Mononuclear cell (primary cell): ENCODE measurements at regions not wholly inside any gene's neighbourhood (a gene's known extent, or its start where the extent isn't known, plus 50 kb on each side); places are given as distances from the start of the nearest gene placed in this dataset.

Source experiments
- H3K27me3 ChIP-seq: 2 replicates; pipeline ENCODE4 v1.6.0; 2011; ENCODE audit warnings: low read length, control low read depth; ENCODE audit not compliant: insufficient read depth
- H3K4me1 ChIP-seq: 2 replicates; pipeline ENCODE4 v1.5.1; 2011; ENCODE audit warnings: mild to moderate bottlenecking, low read length, control low read depth; ENCODE audit not compliant: insufficient read depth
- H3K4me3 ChIP-seq: 2 replicates; pipeline ENCODE4 v1.5.1; 2011; ENCODE audit warnings: mild to moderate bottlenecking, low read length, moderate library complexity
- H3K9me3 ChIP-seq: 2 replicates; pipeline ENCODE4 v1.5.1; 2011; ENCODE audit warnings: low read depth, mild to moderate bottlenecking, control low read depth, low read length

DNA sequence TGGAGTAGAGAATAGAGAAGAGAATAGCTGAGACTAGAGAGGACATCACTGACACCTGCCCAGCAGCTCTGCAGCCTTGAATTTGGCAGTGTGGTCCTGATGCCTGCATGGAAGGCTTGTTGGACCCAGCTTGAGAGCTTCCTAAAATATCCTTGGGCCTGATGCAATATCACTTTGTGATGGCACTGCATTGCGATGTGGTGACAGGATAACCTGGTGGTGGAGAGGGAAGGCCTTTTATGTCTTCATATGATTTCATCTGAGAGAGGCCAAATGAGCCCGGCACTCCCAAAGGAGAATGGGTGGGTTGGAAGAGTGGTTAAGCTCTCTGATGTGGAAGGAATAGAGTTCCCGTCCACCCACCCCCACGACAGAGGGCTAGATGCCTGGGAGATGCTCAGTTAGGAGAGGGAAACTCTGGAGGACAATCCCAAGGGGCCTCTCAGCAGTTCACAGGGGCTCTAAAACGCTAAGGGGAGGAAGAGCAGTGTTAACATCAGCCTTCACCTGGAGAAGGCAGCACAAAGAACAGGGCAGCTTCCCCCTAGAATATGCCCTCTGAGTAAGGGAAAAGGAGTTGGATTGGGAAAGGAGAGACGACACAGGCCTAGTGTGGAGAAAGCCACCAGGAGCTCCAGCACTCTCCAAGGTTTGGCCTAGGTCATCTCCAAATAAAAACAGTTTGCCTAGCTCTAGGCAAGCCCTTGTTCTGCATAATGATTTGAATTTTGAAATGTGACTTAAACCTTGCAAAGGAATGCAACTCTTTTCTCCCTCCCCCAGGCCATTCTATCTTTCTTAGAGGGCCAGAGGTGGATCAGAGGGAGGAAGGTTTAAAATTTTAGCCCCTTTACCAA, 99.8 kb upstream of the SSBP2 start:
- H3K27me3 ChIP-seq, result no peaks in the 10 kb centered on the region
- H3K4me3 ChIP-seq, result no peak overlapping the region
- no peaks in the 10 kb centered on the region for H3K9me3 ChIP-seq
- H3K4me1 ChIP-seq, result peaks cover 44% of the 10 kb centered on the region

DNA sequence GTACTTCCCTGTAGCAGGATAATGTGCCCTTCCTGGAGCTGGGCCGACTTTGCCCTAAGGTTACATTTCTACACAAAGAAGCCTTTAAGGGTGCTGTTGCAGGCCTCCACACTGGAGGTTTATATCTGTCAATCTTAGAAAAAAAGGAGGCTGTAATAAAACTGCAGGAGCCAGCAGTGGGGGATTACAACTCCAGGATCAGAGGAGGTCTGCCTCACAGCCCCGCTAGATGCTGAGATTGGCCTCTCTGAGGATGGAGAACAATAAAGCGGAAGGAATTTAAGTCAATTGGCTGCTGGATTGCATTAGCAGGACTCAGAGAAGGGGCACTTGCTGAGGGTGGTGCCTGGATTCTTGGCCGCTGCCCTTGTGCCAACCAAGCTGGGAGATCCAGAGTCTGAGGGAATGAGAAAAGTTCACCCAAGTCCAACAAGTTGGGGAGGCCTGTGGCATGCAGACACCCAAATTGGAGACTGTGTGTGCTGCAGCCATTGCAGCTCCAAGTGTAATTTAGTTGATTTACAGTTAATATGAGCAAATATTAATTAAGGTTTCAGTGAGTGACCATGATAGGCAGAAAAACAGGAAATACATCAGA, 99.0 kb upstream of the SSBP2 start:
- Histone ChIP-seq H3K27me3 (no peaks in the 10 kb centered on the region), H3K9me3 (no peaks in the 10 kb centered on the region), H3K4me3 (no peak overlapping the region), H3K4me1 (peaks cover 44% of the 10 kb centered on the region)

DNA sequence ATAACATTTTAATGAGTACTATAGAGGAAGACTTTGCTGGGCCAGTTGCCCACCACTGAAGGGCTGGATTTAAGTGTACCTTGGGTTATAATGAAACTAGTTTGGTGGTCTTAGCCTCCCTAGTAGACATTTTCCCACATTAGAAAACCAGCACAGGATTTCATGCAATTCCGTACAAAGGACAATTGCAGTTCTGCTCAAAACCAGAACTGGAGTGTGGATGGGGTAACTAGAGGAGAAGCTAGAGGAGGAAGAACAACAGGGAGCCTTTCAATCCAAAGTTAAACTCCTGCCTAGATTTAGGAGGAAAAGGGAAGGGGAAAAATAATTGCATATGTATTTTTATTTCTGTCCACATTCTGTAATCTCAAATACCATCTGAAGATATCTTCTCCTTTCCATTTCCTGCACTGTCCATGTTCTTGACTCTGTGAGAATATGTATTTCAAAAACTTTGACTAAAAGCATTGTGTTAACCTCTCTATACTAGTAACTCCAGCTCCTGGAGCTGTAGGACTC, 97.5 kb upstream of the SSBP2 start:
- Histone ChIP-seq H3K4me1 (peaks cover 44% of the 10 kb centered on the region), H3K9me3 (no peaks in the 10 kb centered on the region), H3K4me3 (no peak overlapping the region)

DNA sequence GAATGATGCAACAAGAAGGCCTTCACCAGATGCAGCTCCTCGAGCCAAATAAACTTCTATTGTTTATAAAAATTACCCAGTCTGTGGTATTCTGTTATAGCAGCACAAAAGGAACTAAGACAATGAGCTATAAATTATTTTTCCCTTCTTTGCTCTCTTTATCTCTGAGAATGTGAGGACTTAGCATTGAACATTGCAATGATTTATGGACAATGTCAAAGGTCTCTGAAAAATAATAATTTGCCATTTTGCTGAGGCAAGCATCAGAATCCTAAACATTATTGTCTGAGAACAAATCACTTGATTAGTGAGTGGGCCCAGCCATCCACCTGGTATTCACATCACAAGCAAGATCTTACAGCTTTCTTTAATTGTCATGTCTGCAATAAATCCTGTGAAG, 95.4 kb upstream of the SSBP2 start:
- H3K4me1 ChIP-seq, result peaks cover 29% of the 10 kb centered on the region
- no peaks in the 10 kb centered on the region for H3K27me3 ChIP-seq
- H3K9me3 ChIP-seq, result no peaks in the 10 kb centered on the region
- no peak overlapping the region for H3K4me3 ChIP-seq

More for the DNA sequence above, 97.5 kb upstream of the SSBP2 start:
- H3K27me3 ChIP-seq, result no peaks in the 10 kb centered on the region

DNA sequence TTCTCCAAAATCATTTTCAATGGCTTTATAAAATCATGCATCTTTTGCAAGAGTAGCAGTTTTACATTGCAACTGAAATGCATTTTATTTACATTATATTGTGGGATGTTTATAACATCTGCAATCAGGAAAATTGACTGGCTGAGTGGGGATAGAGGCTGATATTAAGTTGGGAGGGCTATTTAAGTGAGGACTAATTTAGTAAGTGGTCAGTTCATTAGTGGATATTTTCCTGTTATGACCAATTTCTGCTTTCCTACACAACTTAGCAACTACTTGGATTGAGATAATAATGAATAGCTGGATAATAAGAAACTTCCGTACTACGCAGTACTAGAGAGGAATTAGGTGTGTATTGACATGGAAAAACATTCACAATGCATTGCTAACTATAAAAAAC, 92.9 kb upstream of the SSBP2 start:
- Histone ChIP-seq H3K4me3 (no peak overlapping the region), H3K27me3 (no peaks in the 10 kb centered on the region), H3K4me1 (peaks cover 8% of the 10 kb centered on the region), H3K9me3 (no peaks in the 10 kb centered on the region)

DNA sequence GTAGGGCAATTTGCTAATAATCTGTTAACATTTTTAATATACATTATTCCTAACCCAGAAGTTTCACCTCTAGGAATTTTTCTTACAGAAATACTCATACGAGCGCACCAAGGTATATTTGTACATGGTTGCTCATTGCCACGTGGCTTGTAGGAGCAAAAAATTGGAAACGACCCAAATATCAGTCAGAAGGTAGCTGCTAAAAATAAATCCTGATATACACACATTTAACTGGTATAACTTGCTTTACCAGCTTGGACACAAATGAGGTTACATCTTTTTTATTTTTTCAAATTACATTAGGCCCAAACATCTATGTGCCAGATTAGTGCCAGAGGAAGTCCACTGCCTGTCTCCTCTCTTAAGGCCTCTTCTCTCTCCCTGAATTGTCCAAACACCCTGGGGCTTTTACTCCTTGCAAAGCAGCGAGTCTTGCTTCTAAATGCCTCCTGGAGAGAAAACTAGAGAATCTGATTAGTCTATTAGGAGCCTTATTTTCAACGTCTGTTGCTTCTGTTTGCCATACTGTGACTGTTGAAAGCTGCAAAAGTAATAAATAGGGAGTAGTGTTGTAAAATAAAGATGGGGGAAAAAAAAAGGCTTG, 92.0 kb upstream of the SSBP2 start:
- H3K4me3 ChIP-seq, result no peak overlapping the region
- H3K9me3 ChIP-seq, result no peaks in the 10 kb centered on the region
- H3K27me3 ChIP-seq, result no peaks in the 10 kb centered on the region
- H3K4me1 ChIP-seq, result peaks cover 4% of the 10 kb centered on the region

DNA sequence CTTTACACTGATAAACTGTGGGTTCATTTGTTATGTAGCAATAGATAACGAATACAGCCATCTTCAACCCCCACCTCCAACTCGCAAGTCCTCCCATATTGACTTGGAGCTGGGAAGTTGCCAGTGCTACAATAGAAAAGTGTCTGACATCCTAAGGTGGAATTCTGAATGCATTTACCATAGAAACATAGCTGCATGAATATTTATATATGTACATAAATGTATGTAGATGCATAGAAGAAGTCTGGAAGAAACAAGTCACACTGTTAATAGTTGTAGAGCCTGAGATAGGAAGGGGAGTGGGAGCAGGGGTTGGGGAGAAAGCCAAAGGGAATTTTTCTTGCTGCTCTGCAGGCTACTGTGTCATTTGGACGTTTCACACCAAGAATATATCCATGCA, 88.1 kb upstream of the SSBP2 start:
- no peaks in the 10 kb centered on the region for H3K9me3 ChIP-seq

DNA sequence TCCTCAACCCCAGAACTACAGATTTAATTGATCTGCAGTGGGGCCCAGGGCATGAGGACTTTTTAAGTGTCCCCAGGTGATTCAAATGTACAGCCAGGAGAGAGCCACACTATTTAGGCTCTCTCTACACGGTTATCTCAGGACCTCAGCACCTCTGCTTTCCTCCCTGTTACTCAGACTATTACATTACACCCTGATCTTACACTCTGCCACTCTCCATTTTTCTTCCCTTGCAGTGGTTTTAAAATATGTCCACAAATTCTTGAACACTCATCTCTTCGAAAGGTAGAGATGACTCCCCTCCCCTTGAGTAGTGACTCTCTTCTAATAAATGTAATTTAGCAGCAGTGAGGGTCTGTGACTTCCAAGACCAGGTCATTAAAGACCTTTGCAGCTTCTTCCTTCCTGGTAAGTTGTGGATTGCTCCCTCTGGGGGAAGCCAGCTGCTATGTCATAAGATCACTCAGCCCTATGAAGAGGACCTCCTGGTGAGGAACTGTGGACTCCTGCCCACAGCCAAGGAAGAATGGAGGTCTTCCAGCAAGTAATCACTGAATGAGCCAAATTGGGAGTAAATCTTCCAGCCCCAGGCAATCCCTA, 87.5 kb upstream of the SSBP2 start:
- Histone ChIP-seq H3K4me1 (peaks cover 4% of the 10 kb centered on the region), H3K27me3 (no peaks in the 10 kb centered on the region)

More for the DNA sequence above, 88.1 kb upstream of the SSBP2 start:
- Histone ChIP-seq H3K27me3 (no peaks in the 10 kb centered on the region), H3K4me3 (no peak overlapping the region), H3K4me1 (peaks cover 4% of the 10 kb centered on the region)

DNA sequence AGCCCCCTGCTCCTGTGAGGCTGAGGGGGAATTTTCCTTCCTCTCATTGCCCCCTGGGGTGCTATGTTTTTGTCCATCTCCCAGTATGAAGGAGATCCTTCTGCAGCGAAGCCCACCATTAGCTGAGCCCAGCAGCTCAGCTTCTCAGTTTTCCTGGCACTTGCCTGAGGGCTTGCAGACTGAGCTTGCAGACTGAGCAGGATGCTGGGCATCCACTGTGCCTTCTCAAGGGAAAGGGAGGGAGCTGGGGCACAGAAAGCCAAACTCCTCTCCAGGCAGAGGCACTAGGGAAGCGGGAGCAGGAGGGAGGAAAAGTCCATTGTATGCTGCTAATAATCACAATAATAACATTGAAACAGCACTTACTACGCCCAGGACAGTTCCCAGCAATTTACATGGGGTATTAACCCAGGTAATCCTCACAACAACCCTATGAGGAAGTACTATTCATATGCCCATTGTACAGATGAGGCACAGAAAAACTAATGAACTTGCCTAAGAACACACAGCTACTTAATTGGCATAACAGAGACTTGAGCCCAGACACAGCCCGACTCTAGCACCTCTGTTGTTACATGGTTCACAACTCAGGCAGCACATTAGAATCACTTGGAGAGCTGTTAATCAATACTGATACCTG, 86.9 kb upstream of the SSBP2 start:
- Histone ChIP-seq H3K4me3 (no peak overlapping the region), H3K27me3 (no peaks in the 10 kb centered on the region), H3K9me3 (no peaks in the 10 kb centered on the region), H3K4me1 (peaks cover 4% of the 10 kb centered on the region)

More for the DNA sequence above, 87.5 kb upstream of the SSBP2 start:
- no peaks in the 10 kb centered on the region for H3K9me3 ChIP-seq
- no peak overlapping the region for H3K4me3 ChIP-seq

DNA sequence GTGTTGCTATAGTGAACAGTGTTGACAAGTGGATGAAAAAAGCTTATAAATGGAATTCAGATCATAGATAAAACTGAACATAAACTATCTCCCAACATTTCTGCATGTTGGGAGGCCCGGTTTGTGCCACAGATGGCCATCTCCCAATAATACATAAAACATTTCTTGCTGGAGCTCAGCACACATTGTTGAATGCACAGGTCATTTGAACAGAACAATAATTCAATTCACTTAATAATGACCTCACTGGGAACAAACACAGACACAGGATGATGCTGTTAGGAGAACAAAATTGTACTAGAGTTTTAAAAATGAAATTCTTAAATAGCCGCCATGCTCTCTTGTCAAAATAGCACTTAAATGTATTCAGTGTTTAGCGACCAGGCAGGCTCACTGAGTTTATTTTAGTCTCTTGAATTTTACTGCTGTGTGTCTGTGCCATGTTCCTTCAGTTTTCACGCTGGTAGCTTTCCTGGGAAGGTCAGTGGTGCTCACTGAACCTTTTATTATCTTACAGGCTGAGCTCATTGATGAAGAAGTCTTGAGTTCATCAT, 85.0 kb upstream of the SSBP2 start:
- H3K4me1 ChIP-seq, result peaks cover 4% of the 10 kb centered on the region
- no peak overlapping the region for H3K4me3 ChIP-seq
- no peaks in the 10 kb centered on the region for H3K9me3 ChIP-seq
- no peaks in the 10 kb centered on the region for H3K27me3 ChIP-seq

DNA sequence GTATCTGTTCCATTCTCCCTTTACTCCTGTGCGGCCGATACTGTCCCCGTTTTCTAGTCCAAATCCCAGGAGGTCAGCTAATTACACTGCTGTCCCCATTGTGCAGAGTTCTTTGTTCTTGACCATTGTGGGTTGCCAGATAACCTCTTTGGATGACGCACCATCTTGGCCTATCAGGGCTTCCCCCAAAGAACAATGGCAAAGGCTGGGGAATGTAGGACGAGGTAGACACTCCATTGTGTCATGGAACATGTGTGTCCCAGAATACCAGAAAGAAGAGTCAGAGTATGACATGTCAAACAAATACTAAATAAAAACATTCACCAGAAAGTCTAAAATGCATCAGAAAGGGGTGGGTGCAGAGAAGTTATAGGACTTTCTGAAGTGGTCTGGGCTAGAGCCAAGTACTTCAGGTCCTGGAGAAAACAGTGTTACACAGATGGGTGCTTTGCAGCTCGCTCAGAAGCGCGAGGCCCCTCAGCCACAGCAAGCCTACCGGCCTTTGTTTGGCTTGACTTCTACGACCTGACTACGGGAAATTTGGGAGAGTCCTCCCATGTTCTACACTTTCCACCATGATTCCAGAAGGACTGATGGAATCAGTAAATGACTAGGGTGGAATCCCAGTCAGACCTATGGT, 83.2 kb upstream of the SSBP2 start:
- Histone ChIP-seq H3K9me3 (no peaks in the 10 kb centered on the region), H3K27me3 (no peaks in the 10 kb centered on the region), H3K4me3 (no peak overlapping the region), H3K4me1 (peaks cover 4% of the 10 kb centered on the region)

DNA sequence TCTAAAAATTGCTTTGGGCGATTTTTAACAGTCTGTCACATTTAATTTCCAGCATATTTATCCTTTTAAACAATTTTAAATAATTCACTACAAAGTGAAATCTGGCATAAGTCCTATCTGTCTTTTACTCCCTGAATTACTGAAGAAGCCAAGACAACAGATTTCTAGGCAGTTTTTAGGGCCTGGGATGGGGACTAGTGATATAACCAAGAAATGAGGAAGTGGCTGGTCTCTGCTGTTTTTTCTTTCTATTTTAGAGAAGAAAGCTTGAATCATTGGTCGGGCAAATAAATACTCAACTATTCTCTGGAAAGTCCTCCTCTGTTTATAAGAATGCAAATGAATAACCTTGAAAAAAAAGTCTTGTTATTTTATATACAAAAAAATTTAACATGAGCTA, 79.7 kb upstream of the SSBP2 start:
- no peaks in the 10 kb centered on the region for H3K4me1 ChIP-seq
- H3K9me3 ChIP-seq, result no peaks in the 10 kb centered on the region
- H3K27me3 ChIP-seq, result no peaks in the 10 kb centered on the region
- no peak overlapping the region for H3K4me3 ChIP-seq

DNA sequence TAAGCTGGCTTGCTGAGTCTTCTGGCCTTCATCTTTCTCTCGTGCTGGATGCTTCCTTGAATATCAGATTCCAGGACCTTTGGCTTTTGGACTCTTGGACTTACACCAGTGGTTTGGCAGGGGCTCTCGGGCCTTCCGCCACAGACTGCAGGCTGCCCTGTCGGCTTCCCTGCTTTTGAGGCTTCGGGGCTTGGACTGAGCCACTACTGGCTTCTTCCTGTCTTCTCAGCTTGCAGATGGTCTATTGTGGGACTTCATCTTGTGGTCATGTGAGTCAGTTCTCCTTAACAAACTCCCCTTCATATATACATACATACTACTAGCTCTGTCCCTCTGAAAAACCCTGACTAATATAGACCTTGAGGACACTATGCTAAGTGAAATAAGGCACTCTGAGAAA, 78.3 kb upstream of the SSBP2 start:
- Histone ChIP-seq H3K4me1 (no peaks in the 10 kb centered on the region), H3K4me3 (no peak overlapping the region), H3K9me3 (no peaks in the 10 kb centered on the region), H3K27me3 (no peaks in the 10 kb centered on the region)

DNA sequence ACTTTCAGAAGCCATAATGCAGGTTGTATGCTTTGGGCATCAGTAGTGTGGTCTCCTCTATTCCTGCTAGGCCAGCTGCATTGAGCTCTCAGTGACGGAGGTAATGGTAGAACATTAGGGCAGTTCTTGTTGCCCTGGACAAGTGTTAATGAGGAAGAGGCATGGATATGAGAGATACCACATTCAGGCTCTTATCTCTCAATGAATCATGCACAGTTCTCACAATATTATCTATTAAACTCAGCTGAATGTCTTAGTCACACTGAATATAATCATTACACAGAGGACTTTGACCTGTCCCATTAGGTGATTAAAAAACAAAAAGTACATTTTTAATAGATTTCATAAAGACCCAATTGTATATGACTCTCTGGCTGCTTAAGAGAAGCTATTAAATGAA, 76.6 kb upstream of the SSBP2 start:
- no peak overlapping the region for H3K4me3 ChIP-seq

More for the DNA sequence above, 76.6 kb upstream of the SSBP2 start:
- Histone ChIP-seq H3K4me1 (no peaks in the 10 kb centered on the region), H3K9me3 (no peaks in the 10 kb centered on the region), H3K27me3 (no peaks in the 10 kb centered on the region)
